B cell (primary cell): ENCODE measurements at regions not wholly inside any gene's neighbourhood (a gene's known extent, or its start where the extent isn't known, plus 50 kb on each side); places are given as distances from the start of the nearest gene placed in this dataset.

Experiments
- ATAC-seq: fragments of 200-7000 bp; cut with Tn5 transposase; one replicate; pipeline ENCODE4 v1.10.0; 2021; ENCODE audit warnings: low read depth, mild to moderate bottlenecking, moderate number of reproducible peaks, moderate library complexity
- CTCF ChIA-PET: fragments of 350-600 bp; sonication (Branson Sonifier 250); formaldehyde crosslinking; loops from one replicate; lab custom pipeline; 2021; ENCODE audit warnings: antibody characterized with exemption, inconsistent platforms; lab: Charles Lee
- POLR2A ChIA-PET: fragments of 350-600 bp; sonication (Branson Sonifier 250); formaldehyde crosslinking; loops from one replicate; lab custom pipeline; 2021; ENCODE audit warnings: antibody characterized with exemption; lab: Charles Lee
- DNase-seq: peaks from one replicate; pipeline ENCODE4 v3.0.0; 2013
- H2AFZ ChIP-seq: 2 replicates; pipeline ENCODE4 v1.6.1; 2012; ENCODE audit warnings: mild to moderate bottlenecking, low read depth, low read length; ENCODE audit not compliant: insufficient read depth, poor library complexity, severe bottlenecking
- H3K27ac ChIP-seq, 2 donors: 1 replicate in 1 of 2; 2 replicates in 1 of 2; pipeline ENCODE4 v1.5.1; 2012 to 2013; ENCODE audit warnings: low read length in 2 of 2, mild to moderate bottlenecking in 2 of 2, moderate library complexity in 1 of 2
- H3K27me3 ChIP-seq, 4 experiments: fragments of 200-600 bp in 1 of 4; sonication (generic) in 1 of 4; replicated peaks in 1 of 4; 1 replicate in 2 of 4; 2 replicates in 2 of 4; pipeline versions ENCODE4 v1.6.1 to v1.7.0; 2013 to 2016; ENCODE audit warnings: low read length in 3 of 4, mild to moderate bottlenecking in 2 of 4, mixed read lengths in 1 of 4, moderate library complexity in 1 of 4; ENCODE audit not compliant: insufficient read depth in 4 of 4, control insufficient read depth in 3 of 4; ENCODE audit errors: control extremely low read depth in 1 of 4
- H3K36me3 ChIP-seq, 2 experiments: replicated peaks in 1 of 2; 1 replicate in 1 of 2; 2 replicates in 1 of 2; pipeline versions ENCODE4 v1.6.1 to v1.7.1; 2013; ENCODE audit warnings: low read length in 1 of 2; ENCODE audit not compliant: insufficient read depth in 2 of 2, control insufficient read depth in 1 of 2; ENCODE audit errors: control extremely low read depth in 1 of 2, extremely low read depth in 1 of 2
- H3K4me1 ChIP-seq, 2 donors: fragments of 200-600 bp in 1 of 2; sonication (generic) in 1 of 2; 1 replicate in 1 of 2; 2 replicates in 1 of 2; pipeline versions ENCODE4 v1.5.1 to v1.6.1; 2013 to 2017; ENCODE audit warnings: low read length in 2 of 2; ENCODE audit not compliant: control insufficient read depth in 2 of 2, insufficient read depth in 2 of 2
- H3K4me2 ChIP-seq: replicated peaks from 2 replicates; pipeline ENCODE3; 2012; ENCODE audit warnings: mild to moderate bottlenecking, low read depth, low read length; ENCODE audit not compliant: poor library complexity, severe bottlenecking
- H3K4me3 ChIP-seq, 5 experiments: fragments of 200-600 bp in 1 of 5; sonication (generic) in 1 of 5; 1 replicate in 3 of 5; 2 replicates in 2 of 5; pipeline versions ENCODE4 v1.5.1 to v1.7.0; 2011 to 2016; ENCODE audit warnings: low read length in 4 of 5, mild to moderate bottlenecking in 4 of 5, low read depth in 2 of 5, control low read depth in 1 of 5, moderate library complexity in 1 of 5; ENCODE audit not compliant: insufficient read depth in 1 of 5; ENCODE audit errors: control extremely low read depth in 1 of 5, extremely low read depth in 1 of 5
- H3K79me2 ChIP-seq: fragments of 200-600 bp; sonication (generic); one replicate; pipeline ENCODE4 v1.6.0; 2016; ENCODE audit warnings: low read length; ENCODE audit not compliant: control insufficient read depth, insufficient read depth
- H3K9ac ChIP-seq: fragments of 200-600 bp; sonication (generic); 2 replicates; pipeline ENCODE4 v1.6.1; 2017; ENCODE audit warnings: mild to moderate bottlenecking, low read length, moderate library complexity
- H3K9me3 ChIP-seq, 3 donors: one replicate each; pipeline versions ENCODE4 v1.6.1 to v1.7.1; 2013; ENCODE audit warnings: low read length in 2 of 3; ENCODE audit not compliant: control insufficient read depth in 2 of 3, insufficient read depth in 1 of 3; ENCODE audit errors: control extremely low read depth in 1 of 3
- H4K20me1 ChIP-seq: 2 replicates; pipeline ENCODE4 v1.6.0; 2012; ENCODE audit warnings: mild to moderate bottlenecking, low read length; ENCODE audit not compliant: insufficient read depth, control insufficient read depth, poor library complexity, severe bottlenecking
- H3K27ac Mint-ChIP-seq: one replicate; pipeline ENCODE4 v1.8.0; 2021; ENCODE audit warnings: mixed read lengths
- H3K27me3 Mint-ChIP-seq: one replicate; pipeline ENCODE4 v1.8.0; 2021; ENCODE audit warnings: mixed read lengths
- H3K4me1 Mint-ChIP-seq: one replicate; pipeline ENCODE4 v1.8.0; 2021; ENCODE audit warnings: mixed read lengths
- H3K4me3 Mint-ChIP-seq: one replicate; pipeline ENCODE4 v1.8.0; 2021; ENCODE audit warnings: mixed read lengths
- H3K9me3 Mint-ChIP-seq: one replicate; pipeline ENCODE4 v1.8.0; 2022; ENCODE audit warnings: mixed read lengths; ENCODE audit not compliant: insufficient read depth
- EZH2 ChIP-seq: IDR thresholded peaks from 2 replicates; pipeline ENCODE4 v1.6.1; 2012; ENCODE audit warnings: borderline replicate concordance, low read depth, mild to moderate bottlenecking, moderate library complexity, low read length; ENCODE audit not compliant: insufficient read depth, poor library complexity, severe bottlenecking
- WGBS: methylation state at CpG from one replicate; pipeline ENCODE4 v1.1.5; 2013; ENCODE audit warnings: missing lambda C conversion rate; ENCODE audit not compliant: insufficient coverage; 5-methylcytosine and 5-hydroxymethylcytosine counted together
- intact Hi-C: fragments of 100-400 bp; cut with micrococcal nuclease; formaldehyde crosslinking; loops from one replicate; pipeline ENCODE4 v1.10.0; 2022
- TF ChIP-seq, protein P1 (sequence below): fragments of 200-600 bp; IDR thresholded peaks from one replicate; pipeline ENCODE4 v1.8.0; 2022; ENCODE audit warnings: antibody characterized with exemption, mild to moderate bottlenecking

DNA sequence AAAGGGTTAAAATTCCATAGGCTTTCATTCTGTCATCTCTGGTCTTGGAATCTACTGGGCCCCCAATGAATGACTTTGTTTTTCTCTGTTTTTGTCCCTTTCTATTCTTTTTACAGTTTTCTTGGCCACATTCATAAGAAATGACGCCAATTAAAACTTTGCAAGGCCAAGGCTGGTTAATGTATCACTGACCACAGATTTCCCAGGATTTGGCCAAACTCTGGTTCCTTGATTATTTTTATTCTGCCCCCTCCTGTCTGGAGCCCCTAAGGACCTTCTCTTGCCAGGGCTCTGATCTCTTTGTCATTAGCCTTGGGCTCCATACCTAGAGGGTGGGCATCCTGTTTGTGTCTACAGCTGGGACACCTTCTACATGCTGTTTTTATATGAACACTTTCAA lies 388.9 kb upstream of the PAPPA start:
- Histone ChIP-seq H3K27me3 (no peaks in the 10 kb centered on the region), H3K36me3 (no peaks in the 10 kb centered on the region), H3K9ac (no peak overlapping the region), H3K9me3 (no peaks in the 10 kb centered on the region), H3K4me2 (no peak overlapping the region), H4K20me1 (no peaks in the 10 kb centered on the region), H3K27ac (no peak overlapping the region), H2AFZ (no peak overlapping the region), H3K79me2 (no peaks in the 10 kb centered on the region), H3K4me1 (no peaks in the 10 kb centered on the region), H3K4me3 (no peak overlapping the region)
- Mint-ChIP-seq H3K27me3 (no peaks in the 10 kb centered on the region), H3K9me3 (no peaks in the 10 kb centered on the region), H3K27ac (no peak overlapping the region), H3K4me3 (no peak overlapping the region), H3K4me1 (no peaks in the 10 kb centered on the region)
- 73% methylated on average over 1 of the region's 1 CpG for WGBS
- DNase-seq (no peak), ATAC-seq (no peak)
- POLR2A ChIA-PET = no interaction called here
- intact Hi-C loops = no loop called here
- CTCF ChIA-PET = no interaction called here
- no peak for TF ChIP-seq EZH2
- TF ChIP-seq, protein P1, sequence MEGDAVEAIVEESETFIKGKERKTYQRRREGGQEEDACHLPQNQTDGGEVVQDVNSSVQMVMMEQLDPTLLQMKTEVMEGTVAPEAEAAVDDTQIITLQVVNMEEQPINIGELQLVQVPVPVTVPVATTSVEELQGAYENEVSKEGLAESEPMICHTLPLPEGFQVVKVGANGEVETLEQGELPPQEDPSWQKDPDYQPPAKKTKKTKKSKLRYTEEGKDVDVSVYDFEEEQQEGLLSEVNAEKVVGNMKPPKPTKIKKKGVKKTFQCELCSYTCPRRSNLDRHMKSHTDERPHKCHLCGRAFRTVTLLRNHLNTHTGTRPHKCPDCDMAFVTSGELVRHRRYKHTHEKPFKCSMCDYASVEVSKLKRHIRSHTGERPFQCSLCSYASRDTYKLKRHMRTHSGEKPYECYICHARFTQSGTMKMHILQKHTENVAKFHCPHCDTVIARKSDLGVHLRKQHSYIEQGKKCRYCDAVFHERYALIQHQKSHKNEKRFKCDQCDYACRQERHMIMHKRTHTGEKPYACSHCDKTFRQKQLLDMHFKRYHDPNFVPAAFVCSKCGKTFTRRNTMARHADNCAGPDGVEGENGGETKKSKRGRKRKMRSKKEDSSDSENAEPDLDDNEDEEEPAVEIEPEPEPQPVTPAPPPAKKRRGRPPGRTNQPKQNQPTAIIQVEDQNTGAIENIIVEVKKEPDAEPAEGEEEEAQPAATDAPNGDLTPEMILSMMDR = no peak

DNA sequence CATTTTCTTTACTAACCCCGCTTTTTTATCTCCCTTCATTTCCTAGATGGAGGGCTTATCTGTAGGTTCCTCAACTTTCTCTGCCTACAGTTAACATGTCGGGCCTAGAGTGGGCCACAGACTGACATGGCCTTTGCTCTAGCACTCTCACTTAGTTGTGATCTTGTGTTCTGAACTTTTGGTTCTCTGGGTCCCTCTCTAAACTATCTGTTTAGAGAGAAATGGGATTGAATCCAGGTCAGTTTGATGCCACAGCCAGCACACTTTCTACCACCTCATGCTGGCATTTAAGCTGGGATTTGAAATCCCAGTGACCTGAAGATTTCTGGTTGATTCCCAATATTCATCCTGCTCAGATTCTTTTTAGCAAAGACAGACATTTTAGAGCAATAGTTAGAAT lies 388.5 kb upstream of the PAPPA start:
- POLR2A ChIA-PET = no interaction called here
- Histone ChIP-seq H3K79me2 (no peaks in the 10 kb centered on the region), H3K4me2 (no peak overlapping the region), H3K27ac (no peak overlapping the region), H3K4me3 (no peak overlapping the region), H3K27me3 (no peaks in the 10 kb centered on the region), H4K20me1 (no peaks in the 10 kb centered on the region), H2AFZ (no peak overlapping the region), H3K9me3 (no peaks in the 10 kb centered on the region), H3K9ac (no peak overlapping the region), H3K4me1 (no peaks in the 10 kb centered on the region), H3K36me3 (no peaks in the 10 kb centered on the region)
- H3K27me3 Mint-ChIP-seq = no peaks in the 10 kb centered on the region
- DNase-seq = no peak
- H3K4me1 Mint-ChIP-seq = no peaks in the 10 kb centered on the region
- ATAC-seq = no peak
- CTCF ChIA-PET = no interaction called here
- no peak overlapping the region for H3K4me3 Mint-ChIP-seq
- H3K27ac Mint-ChIP-seq = no peak overlapping the region
- no peaks in the 10 kb centered on the region for H3K9me3 Mint-ChIP-seq
- WGBS = no CpG with 5 or more reads among the region's 2 CpGs
- intact Hi-C loops = no loop called here
- TF ChIP-seq, protein P1 = no peak
- no peak for TF ChIP-seq EZH2
